Mesodermal cell (in vitro differentiated cells): ENCODE measurements at regions not wholly inside any gene's neighbourhood (a gene's known extent, or its start where the extent isn't known, plus 50 kb on each side); places are given as distances from the start of the nearest gene placed in this dataset.
A peak's percentile ranks its signal among the peaks of the same experiment; 100 is the strongest.

Experiments
- H3K27ac ChIP-seq: 2 replicates; pipeline ENCODE4 v1.7.0; 2013; ENCODE audit warnings: mild to moderate bottlenecking, low read depth, low read length, moderate library complexity; ENCODE audit not compliant: severe bottlenecking
- H3K36me3 ChIP-seq: 2 replicates; pipeline ENCODE4 v1.7.1; 2013; ENCODE audit warnings: mild to moderate bottlenecking, low read length, moderate library complexity; ENCODE audit not compliant: control insufficient read depth, insufficient read depth
- H3K4me1 ChIP-seq: one replicate; pipeline ENCODE4 v1.7.1; 2013; ENCODE audit warnings: mild to moderate bottlenecking, low read length; ENCODE audit not compliant: insufficient read depth, control insufficient read depth, poor library complexity, severe bottlenecking
- H3K4me3 ChIP-seq: 2 replicates; pipeline ENCODE4 v1.7.0; 2013; ENCODE audit warnings: low read length, control low read depth, mild to moderate bottlenecking; ENCODE audit not compliant: insufficient read depth, poor library complexity, severe bottlenecking; ENCODE audit errors: extremely low read depth
- H3K9me3 ChIP-seq: 2 replicates; pipeline ENCODE4 v1.7.1; 2013; ENCODE audit warnings: mild to moderate bottlenecking, low read length, moderate library complexity; ENCODE audit not compliant: control insufficient read depth
- WGBS, 2 experiments: methylation state at CpG; one replicate each; pipeline ENCODE4 v1.1.5; 2013; ENCODE audit warnings: missing lambda C conversion rate in 2 of 2; ENCODE audit not compliant: insufficient coverage in 2 of 2; 5-methylcytosine and 5-hydroxymethylcytosine counted together

DNA sequence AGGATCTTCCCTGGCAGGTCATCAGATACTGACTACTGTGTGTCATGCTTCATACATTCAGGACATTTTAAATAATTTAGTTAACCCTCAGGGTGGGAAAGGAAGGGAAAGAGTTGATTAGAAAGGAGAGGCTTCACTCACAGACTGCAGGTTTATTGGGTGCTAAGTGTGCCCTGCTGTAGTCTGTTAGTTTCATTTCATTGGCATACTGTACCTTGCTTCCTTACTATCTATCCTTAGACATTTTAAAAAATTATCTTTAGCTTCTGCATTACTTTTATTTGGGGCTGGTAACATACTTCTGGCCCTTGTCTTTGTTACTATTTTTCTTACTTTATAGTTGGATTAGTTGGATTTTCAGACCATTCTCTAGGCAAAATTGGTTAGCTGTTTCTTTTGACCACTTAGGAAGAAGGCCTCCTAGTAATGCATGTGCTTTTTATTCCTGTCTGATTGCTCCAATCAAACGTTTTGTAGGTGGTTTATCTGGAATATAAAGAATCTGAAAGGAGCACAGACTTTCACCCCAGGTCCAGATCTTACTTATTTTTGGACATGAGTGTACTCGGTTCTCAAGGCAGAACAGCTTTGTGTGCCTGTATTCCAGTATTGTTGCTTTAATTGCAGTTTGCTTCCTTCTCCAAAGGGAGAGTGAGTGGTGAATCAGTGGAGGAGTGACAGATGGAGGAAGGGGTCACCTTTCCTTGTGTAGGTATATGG lies 82.7 kb upstream of the PRDM1 start:
- peaks cover 5% of the 10 kb centered on the region for H3K4me1 ChIP-seq
- 0 to 50% methylated on average over 1 of the region's 2 CpGs for WGBS, 2 experiments
- H3K9me3 ChIP-seq = no peaks in the 10 kb centered on the region
- no peak overlapping the region for H3K4me3 ChIP-seq
- no peaks in the 10 kb centered on the region for H3K36me3 ChIP-seq
- no peak overlapping the region for H3K27ac ChIP-seq

DNA sequence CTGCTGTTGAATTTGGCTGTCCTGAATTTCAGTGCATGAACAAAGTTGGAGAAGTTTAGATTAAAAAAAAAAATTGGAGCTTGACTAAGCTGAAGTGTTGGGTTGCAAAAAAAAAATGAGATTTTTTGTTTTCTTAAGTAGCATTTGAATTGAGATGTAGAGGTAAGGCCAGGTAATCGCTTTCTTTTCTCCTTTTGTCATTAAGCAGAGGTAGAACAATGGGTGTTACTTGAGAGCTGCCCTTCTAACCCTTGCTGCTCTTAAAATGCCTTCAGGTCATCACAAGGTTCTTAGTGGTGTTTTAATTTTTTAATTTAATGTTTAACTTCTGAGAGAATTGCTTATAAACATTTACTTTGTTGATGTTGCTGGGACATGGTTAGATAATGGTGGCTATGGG lies 84.1 kb upstream of the PRDM1 start:
- 25% methylated on average over 1 of the region's 1 CpG; no CpG with 5 or more reads in 1 of the 2 experiments for WGBS, 2 experiments
- Histone ChIP-seq H3K4me3 (no peak overlapping the region), H3K27ac (no peak overlapping the region), H3K4me1 (peaks cover 5% of the 10 kb centered on the region), H3K36me3 (no peaks in the 10 kb centered on the region), H3K9me3 (no peaks in the 10 kb centered on the region)

DNA sequence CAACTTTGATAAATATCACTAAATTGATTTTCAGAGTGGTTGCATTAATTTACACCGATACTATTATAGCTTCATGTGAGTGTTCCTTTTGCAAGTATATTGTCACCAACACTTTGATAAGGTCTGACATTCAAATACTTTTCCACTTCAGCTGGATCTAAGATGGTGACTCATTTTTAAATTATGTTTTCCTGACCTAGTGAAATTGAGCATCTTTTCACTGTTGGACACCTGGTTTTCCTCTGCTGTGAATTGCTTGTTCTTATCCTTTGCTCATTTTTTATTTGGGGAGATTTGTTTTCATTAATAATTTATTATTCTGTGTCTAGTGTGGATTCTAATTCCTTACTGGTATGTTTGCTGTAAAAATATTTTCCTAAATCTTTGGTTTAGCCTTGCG lies 85.2 kb upstream of the PRDM1 start:
- Histone ChIP-seq H3K4me1 (peaks cover 5% of the 10 kb centered on the region), H3K4me3 (no peak overlapping the region), H3K9me3 (no peaks in the 10 kb centered on the region), H3K36me3 (no peaks in the 10 kb centered on the region), H3K27ac (no peak overlapping the region)
- no CpG with 5 or more reads among the region's 2 CpGs for WGBS, 2 experiments

DNA sequence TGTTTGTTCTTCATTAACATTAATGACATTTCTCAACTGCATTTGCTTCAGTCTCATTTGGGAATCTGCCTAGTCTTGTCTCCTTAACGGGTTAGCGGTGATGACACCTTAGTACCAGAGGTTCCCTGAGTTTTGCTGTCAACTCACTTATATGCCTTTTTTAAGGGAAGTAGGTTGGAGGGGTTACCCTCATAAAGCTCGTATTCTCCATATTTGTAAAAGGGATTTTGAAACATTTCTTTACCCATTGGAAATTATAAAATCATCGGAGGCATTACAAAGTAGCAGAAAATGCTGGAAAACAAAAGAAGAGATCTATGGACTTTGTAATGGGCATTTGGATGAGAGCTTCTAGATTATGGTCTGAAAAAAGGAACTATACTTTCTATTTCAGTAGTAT lies 88.7 kb upstream of the PRDM1 start:
- WGBS, 2 experiments = no CpG with 5 or more reads among the region's 4 CpGs

DNA sequence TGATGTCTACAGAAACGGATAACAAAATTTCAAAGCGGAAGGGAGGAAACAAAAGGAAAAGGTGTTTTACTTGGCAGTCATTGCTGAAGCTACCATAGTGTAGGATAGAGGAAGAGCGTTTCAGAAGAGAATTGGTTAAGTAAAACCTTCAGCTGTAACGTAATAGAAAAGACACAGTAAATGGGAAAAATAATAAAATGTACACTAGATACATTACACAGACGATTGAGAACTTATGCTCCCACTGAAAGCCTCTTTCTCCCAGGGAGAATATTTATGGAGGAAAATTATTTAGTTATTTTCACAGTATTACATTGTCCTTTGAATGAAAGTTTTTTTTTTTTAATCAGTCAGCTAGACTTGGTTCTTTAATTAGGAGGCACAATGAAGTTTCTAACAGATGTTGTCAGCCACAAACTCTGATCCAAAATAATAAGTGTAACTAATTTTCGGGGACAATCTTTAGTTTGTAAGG lies 90.7 kb upstream of the PRDM1 start:
- Histone ChIP-seq H3K4me3 (peak overlapping the region; percentile 46), H3K36me3 (no peaks in the 10 kb centered on the region), H3K27ac (no peak overlapping the region), H3K4me1 (no peaks in the 10 kb centered on the region), H3K9me3 (no peaks in the 10 kb centered on the region)
- 6% methylated on average over 2 of the region's 6 CpGs; no CpG with 5 or more reads in 1 of the 2 experiments for WGBS, 2 experiments

More for the DNA sequence above, 88.7 kb upstream of the PRDM1 start:
- Histone ChIP-seq H3K36me3 (no peaks in the 10 kb centered on the region), H3K4me1 (no peaks in the 10 kb centered on the region), H3K9me3 (no peaks in the 10 kb centered on the region), H3K27ac (no peak overlapping the region), H3K4me3 (no peak overlapping the region)

DNA sequence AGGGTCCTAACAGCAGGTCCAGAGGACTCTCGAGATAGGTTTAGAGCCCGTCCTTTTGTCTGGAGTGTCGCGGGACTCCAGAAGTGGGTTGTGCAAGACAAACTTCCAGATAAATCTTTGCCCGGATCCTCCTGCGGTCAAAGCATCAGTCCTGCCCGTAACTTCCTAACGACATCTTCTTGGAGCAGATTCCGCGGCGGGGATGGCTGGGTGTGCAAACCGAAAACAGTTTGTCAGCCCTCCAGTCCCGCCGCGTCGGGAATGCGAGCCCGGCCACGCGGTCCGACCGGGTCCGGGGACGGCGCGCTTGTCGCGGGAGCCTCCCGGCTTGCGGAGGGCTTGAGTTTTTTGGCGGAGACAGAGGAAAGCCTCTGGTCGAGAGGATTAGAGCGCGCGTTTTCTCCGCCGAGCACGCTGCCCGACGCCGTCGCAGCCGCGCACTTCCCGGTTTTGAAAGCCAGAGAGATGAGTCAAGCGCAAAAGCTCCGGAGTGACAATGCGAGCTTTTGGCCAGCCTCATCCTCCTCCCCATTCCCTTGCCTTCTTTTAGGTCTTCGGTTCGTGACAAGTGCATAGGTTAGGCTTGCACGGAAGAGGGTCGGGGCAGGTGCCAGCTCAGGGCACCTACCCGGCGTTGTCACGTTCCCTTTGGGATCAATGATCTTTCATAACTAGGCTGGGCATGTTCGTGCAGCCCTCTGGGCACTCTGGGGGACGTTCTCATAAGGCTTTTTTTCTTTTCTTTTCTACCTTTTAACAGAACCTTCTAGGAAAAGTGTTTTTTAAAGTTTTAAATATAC lies 91.3 kb upstream of the PRDM1 start:
- Histone ChIP-seq H3K27ac (no peak overlapping the region), H3K4me1 (no peaks in the 10 kb centered on the region), H3K4me3 (peak overlapping the region; percentile 46), H3K9me3 (no peaks in the 10 kb centered on the region), H3K36me3 (no peaks in the 10 kb centered on the region)
- 1% methylated on average over 49 to 55 of the region's 57 CpGs for WGBS, 2 experiments

DNA sequence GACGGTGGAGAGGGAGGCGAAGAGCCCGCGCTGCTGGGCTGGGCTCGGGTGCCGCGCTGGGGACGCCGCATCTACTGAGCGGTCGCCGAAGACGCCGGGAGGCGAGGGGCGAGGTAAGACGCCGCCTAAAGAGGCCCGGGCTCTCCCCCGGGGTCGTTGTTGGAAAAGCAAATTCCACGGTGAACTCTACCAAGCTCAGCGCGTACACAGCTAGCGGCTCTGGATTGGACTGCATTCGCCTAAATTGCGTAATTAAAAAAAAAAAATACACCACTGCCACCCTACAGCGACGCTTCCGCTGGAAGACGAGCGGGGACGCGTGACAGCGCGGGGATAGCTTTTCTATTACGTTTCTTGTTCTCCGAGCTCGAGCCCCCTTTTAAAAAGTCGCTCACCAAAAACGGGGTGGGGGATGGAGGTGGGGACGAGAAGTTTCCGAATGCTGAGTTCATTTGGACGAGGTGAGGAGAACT lies 92.0 kb upstream of the PRDM1 start:
- 0 to 1% methylated on average over 30 to 32 of the region's 44 CpGs for WGBS, 2 experiments
- Histone ChIP-seq H3K4me3 (peak overlapping the region; percentile 46), H3K36me3 (no peaks in the 10 kb centered on the region), H3K4me1 (no peaks in the 10 kb centered on the region), H3K27ac (no peak overlapping the region), H3K9me3 (no peaks in the 10 kb centered on the region)

DNA sequence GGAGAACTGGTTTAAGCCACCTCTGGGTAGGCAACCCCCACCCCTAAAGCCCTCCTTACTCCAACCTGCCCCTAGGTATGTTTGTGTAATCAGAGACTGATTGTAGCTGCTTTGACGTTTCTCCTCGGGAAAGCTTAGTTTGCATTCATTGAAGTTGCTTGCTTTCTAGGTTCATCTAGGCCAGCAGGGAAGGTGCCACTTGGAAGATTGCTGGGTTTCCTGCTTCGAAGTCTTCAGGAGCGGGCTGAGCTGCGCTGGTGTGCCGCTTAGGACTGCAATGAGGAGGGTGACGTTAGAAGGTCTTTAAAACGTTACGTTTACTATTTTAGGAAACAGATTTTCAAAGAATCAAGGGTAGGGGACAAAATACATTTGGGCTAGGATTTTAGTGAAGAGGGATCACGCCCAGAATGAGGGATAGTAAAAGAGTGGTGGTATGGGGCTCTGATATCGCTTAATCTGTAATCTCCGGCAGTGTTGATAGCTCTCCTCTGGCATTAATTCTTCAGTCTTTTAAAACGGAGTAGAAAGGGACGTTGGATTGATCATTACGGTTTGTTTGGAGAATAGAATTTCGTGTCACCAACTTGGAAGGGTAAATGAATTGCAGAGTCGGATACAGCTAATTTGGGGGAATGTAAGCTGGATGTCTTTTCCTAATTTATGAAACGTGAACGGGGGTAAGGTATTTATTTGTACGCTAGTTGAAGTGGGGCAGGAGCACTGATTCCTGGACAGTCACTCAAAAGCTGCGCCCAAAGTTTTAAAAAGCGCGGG lies 92.6 kb upstream of the PRDM1 start:
- no peaks in the 10 kb centered on the region for H3K9me3 ChIP-seq
- H3K27ac ChIP-seq = no peak overlapping the region
- H3K4me1 ChIP-seq = no peaks in the 10 kb centered on the region
- H3K36me3 ChIP-seq = no peaks in the 10 kb centered on the region
- peak overlapping the region; percentile 46 for H3K4me3 ChIP-seq
- 2 to 4% methylated on average over 23 of the region's 23 CpGs for WGBS, 2 experiments

DNA sequence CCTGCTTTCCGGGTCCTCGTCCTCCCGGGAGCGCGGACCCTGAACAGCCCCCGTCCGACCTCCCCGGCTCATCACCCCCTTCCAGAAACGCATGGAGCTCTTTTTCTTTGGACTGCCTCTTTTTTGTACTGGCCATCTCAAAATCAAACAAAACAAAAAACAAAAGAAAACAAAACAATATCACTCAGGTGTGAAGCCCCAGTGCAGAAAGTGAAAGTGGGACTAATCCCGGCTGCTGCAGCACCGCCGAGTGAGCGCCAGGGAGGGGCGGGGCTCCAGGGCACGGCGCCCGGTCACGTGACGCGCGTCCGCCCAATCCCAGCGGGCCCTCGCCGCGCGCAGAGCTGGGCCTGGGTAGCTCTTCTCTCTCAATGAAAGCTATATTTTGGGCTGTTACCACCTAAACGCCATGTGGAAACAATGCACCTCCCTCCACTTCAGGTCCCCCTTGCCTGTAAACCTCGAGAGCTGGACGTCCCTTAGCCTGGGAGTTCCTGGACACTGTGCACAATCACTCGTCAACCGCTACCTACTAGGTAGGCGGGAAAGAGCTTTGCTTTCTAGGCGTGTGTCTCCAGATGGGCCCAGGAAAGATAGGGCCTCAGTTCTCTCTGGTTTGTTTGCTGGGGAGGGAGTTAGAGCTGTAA lies 93.7 kb upstream of the PRDM1 start:
- Histone ChIP-seq H3K4me3 (peak overlapping the region; percentile 49), H3K4me1 (peaks cover under 1% of the 10 kb centered on the region), H3K27ac (no peak overlapping the region), H3K36me3 (no peaks in the 10 kb centered on the region), H3K9me3 (no peaks in the 10 kb centered on the region)
- WGBS, 2 experiments = 6 to 10% methylated on average over 27 to 34 of the region's 34 CpGs
